SJCRH30 (cell line): ENCODE measurements at regions not wholly inside any gene's neighbourhood (a gene's known extent, or its start where the extent isn't known, plus 50 kb on each side); places are given as distances from the start of the nearest gene placed in this dataset.

ENCODE experiments used
- DNase-seq, 2 experiments: peaks; one replicate each; pipeline ENCODE4 v3.0.0-alpha.2; 2015 to 2020
- H3K27ac ChIP-seq: fragments of 250-450 bp; sonication (Bioruptor Pico); 2 replicates; pipeline ENCODE4 v1.5.1; 2020; ENCODE audit warnings: mild to moderate bottlenecking, moderate library complexity
- H3K27me3 ChIP-seq: fragments of 250-450 bp; sonication (Bioruptor Pico); 2 replicates; pipeline ENCODE4 v1.5.1; 2020; ENCODE audit warnings: mild to moderate bottlenecking, moderate library complexity
- H3K36me3 ChIP-seq: fragments of 250-450 bp; sonication (Bioruptor Pico); 2 replicates; pipeline ENCODE4 v1.5.1; 2020; ENCODE audit warnings: mild to moderate bottlenecking, moderate library complexity
- H3K4me1 ChIP-seq: fragments of 250-450 bp; sonication (Bioruptor Pico); 2 replicates; pipeline ENCODE4 v1.5.1; 2020; ENCODE audit warnings: mild to moderate bottlenecking, moderate library complexity
- H3K4me3 ChIP-seq: fragments of 250-450 bp; sonication (Bioruptor Pico); 2 replicates; pipeline ENCODE4 v1.5.1; 2020; ENCODE audit warnings: mild to moderate bottlenecking, moderate library complexity
- H3K9me3 ChIP-seq: fragments of 250-450 bp; sonication (Bioruptor Pico); replicated peaks from 2 replicates; pipeline ENCODE4 v1.5.1; 2020; ENCODE audit warnings: mild to moderate bottlenecking, moderate library complexity

DNA sequence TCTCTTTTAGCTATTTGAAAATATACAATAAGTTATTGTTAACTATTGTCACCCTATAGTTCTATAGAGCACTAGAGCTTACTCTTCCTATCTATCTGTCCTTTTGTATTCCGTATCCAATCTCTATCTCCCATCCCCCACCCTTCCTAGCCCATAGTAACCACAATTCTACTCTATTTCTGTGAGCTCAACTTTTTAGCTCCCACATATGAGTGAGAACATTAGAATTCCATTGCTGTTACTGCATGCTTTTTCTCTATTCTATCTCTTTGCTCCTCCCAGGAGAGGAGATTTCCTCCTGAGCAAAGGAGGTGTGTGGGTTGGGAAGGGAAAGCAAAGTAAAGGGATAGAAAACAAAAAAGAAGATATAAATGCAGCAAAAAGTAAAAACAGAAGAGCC, 105.6 kb upstream of the SLC4A7 start:
- H3K27me3 ChIP-seq = no peaks in the 10 kb centered on the region
- no peaks in the 10 kb centered on the region for H3K4me1 ChIP-seq
- DNase-seq = no peak
- H3K9me3 ChIP-seq = no peaks in the 10 kb centered on the region
- H3K36me3 ChIP-seq = no peaks in the 10 kb centered on the region
- H3K4me3 ChIP-seq = no peak overlapping the region
- no peak overlapping the region for H3K27ac ChIP-seq

- H3K27me3 ChIP-seq = no peaks in the 10 kb centered on the region
- H3K9me3 ChIP-seq = no peaks in the 10 kb centered on the region
- H3K4me3 ChIP-seq = no peak overlapping the region
- no peak overlapping the region for H3K27ac ChIP-seq
- H3K4me1 ChIP-seq = no peaks in the 10 kb centered on the region
- no peaks in the 10 kb centered on the region for H3K36me3 ChIP-seq
- no peak for DNase-seq
Measured at GRCh38 chr3:27585429-27585828, 101.2 kb upstream of the SLC4A7 start.

DNA sequence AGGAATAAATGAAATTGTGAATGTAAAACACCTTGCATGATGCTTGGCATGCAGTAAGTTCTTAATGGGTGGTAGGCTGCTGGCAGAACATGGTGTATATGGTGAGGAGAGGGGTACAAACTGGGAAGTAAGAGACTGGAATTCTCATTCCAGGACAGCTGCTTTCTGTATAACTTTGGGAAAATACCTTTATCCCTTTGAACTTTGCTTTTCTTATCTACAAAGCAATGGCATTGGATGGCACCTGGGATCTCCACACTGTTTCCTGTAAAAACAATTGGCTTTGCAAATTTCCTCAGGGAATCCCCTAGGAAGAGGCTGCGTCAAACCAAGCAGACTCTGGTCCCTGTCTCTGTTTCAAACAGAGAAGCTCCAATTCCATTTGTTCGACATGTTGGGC, 100.7 kb upstream of the SLC4A7 start:
- Histone ChIP-seq H3K27me3 (no peaks in the 10 kb centered on the region), H3K9me3 (no peaks in the 10 kb centered on the region), H3K27ac (no peak overlapping the region), H3K36me3 (no peaks in the 10 kb centered on the region), H3K4me3 (no peak overlapping the region), H3K4me1 (no peaks in the 10 kb centered on the region)
- DNase-seq = no peak

DNA sequence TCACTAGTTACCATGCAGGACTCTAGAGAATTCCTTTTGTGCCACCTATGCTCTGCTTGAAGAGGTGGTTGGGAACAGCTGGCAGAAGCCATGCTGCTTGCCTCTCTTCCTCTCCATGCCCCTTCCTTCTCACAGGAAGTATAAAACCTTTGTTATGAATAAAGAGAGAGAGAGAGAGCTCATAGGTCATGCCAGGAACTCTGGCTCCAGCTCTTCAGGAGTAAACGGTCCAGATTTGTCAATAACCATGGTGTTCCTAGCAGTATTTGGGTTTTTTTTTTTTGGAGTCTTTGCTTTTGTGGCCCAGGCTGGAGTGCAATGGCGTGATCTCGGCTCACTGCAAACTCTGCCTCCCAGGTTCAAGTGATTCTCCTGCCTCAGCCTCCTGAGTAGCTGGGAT, 97.7 kb upstream of the SLC4A7 start:
- H3K27ac ChIP-seq = no peak overlapping the region
- H3K4me3 ChIP-seq = no peak overlapping the region
- DNase-seq = no peak
- H3K9me3 ChIP-seq = no peaks in the 10 kb centered on the region
- H3K36me3 ChIP-seq = no peaks in the 10 kb centered on the region
- H3K27me3 ChIP-seq = no peaks in the 10 kb centered on the region
- no peaks in the 10 kb centered on the region for H3K4me1 ChIP-seq

DNA sequence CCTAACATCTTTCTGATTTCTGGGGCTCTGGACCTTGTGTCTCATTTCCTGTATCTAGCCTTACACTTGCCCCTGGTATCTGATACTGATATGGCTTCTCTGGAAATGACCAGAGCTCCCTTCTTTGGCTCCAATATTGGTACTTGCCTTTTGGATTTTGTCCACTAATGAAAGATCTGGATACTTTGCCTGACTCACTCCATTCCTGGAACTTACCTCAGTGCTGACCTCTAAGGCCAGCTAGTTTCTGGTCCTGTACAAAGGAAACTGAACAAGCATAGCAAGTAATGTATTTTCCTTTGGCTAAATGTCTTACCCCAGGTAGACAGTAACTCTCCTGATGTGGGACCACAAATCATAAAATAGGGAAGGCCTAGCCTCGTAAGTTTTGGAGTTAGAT, 93.8 kb upstream of the SLC4A7 start:
- Histone ChIP-seq H3K27ac (no peak overlapping the region), H3K9me3 (no peaks in the 10 kb centered on the region), H3K27me3 (no peaks in the 10 kb centered on the region), H3K4me1 (no peaks in the 10 kb centered on the region), H3K4me3 (no peak overlapping the region), H3K36me3 (no peaks in the 10 kb centered on the region)
- no peak for DNase-seq

GRCh38 chr3:27577504-27577903, 93.3 kb upstream of the SLC4A7 start:
- Histone ChIP-seq H3K27me3 (no peaks in the 10 kb centered on the region), H3K36me3 (no peaks in the 10 kb centered on the region), H3K4me3 (no peak overlapping the region), H3K27ac (no peak overlapping the region), H3K9me3 (no peaks in the 10 kb centered on the region), H3K4me1 (no peaks in the 10 kb centered on the region)
- no peak for DNase-seq

DNA sequence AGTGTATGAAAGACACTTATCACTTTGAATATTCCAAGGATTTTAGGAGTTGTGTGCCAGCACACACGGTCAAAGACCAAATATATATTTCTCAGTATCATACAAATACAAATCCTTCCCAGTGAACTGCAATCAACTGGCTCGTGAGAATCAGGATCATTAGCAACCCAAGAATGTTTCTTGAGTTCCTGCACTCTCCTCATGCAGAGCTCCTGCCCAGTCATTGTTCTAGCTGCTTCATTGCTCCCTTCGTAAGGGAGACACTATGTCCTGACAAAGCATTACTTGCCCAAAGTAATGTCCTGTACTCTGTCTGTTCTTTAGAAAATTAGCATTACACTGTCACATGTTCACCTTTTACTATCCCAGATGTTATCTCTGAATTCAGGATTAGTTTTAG, 92.0 kb upstream of the SLC4A7 start:
- H3K27ac ChIP-seq = no peak overlapping the region
- no peak overlapping the region for H3K4me3 ChIP-seq
- H3K27me3 ChIP-seq = no peaks in the 10 kb centered on the region
- H3K36me3 ChIP-seq = no peaks in the 10 kb centered on the region
- no peaks in the 10 kb centered on the region for H3K9me3 ChIP-seq
- DNase-seq = no peak
- no peaks in the 10 kb centered on the region for H3K4me1 ChIP-seq

DNA sequence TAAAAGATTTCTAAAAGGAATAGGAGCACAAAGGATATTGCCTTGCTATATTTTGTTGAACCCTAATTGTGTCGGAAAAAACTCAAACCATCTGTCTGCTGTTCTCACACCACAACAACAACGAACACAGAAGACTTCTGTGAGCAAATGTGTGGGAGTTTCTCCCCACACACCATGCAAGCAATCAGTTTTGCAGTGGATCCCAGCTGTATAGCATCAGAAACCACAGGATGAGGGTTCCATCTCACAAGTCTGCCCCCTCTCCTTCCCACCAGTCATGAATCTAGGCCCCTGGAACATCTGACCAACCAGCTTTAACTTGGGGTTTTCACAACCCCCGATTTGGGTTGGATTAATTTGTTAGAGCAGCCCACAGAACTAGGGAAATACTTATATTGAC, 91.3 kb upstream of the SLC4A7 start:
- Histone ChIP-seq H3K27me3 (no peaks in the 10 kb centered on the region), H3K36me3 (no peaks in the 10 kb centered on the region), H3K4me1 (no peaks in the 10 kb centered on the region), H3K27ac (no peak overlapping the region), H3K9me3 (no peaks in the 10 kb centered on the region), H3K4me3 (no peak overlapping the region)
- DNase-seq = no peak

- H3K4me1 ChIP-seq = no peaks in the 10 kb centered on the region
- no peaks in the 10 kb centered on the region for H3K36me3 ChIP-seq
- no peak overlapping the region for H3K4me3 ChIP-seq
- no peaks in the 10 kb centered on the region for H3K27me3 ChIP-seq
- no peak overlapping the region for H3K27ac ChIP-seq
- H3K9me3 ChIP-seq = no peaks in the 10 kb centered on the region
- no peak for DNase-seq
Measured at GRCh38 chr3:27574438-27574795, 90.2 kb upstream of the SLC4A7 start.

- H3K9me3 ChIP-seq = no peaks in the 10 kb centered on the region
- DNase-seq = no peak
- H3K4me1 ChIP-seq = no peaks in the 10 kb centered on the region
- no peak overlapping the region for H3K27ac ChIP-seq
- H3K36me3 ChIP-seq = no peaks in the 10 kb centered on the region
- no peaks in the 10 kb centered on the region for H3K27me3 ChIP-seq
- H3K4me3 ChIP-seq = no peak overlapping the region
Measured at GRCh38 chr3:27573780-27574437, 89.7 kb upstream of the SLC4A7 start.

DNA sequence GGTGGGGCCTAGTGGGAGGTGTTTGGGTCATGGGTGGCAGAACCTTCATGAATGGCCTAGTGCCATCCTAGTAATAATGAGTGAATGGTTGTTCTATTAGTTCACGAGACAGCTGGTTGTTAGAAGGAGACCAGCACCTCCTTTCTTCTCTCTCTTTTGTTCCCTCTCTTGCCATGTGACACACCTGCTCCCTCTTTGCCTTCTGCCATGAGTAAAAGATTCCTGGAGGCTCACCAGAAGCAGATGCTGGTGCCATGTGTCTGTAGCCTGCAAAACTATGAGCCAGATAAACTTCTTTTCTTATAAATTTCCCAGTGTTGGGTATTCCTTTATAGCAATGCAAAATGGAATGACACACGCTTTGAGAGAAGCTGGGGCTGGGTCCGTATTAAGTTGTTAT, 89.0 kb upstream of the SLC4A7 start:
- Histone ChIP-seq H3K27me3 (no peaks in the 10 kb centered on the region), H3K9me3 (no peaks in the 10 kb centered on the region), H3K4me3 (no peak overlapping the region), H3K4me1 (no peaks in the 10 kb centered on the region), H3K27ac (no peak overlapping the region), H3K36me3 (no peaks in the 10 kb centered on the region)
- no peak for DNase-seq

DNA sequence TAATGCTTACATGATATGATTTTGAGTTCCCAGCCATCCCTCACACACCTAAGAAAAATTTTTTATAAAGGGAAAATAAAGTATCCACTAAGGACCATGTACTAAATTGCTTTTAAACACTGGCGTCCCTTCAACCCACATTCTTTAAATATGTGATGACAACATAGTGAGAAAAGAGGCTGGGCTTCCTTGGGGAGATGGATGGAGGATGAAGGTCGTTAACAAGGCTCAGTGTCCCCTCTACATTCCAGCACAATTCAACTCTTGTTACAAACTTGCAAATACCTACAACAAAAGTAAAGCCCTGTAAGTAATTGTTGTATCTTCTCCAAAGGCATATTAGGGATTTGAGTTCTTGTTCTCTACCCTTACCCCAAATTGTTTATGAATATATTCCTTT, 87.2 kb upstream of the SLC4A7 start:
- Histone ChIP-seq H3K27me3 (no peaks in the 10 kb centered on the region), H3K9me3 (0 out of 2 replicates have a peak, but pooled peaks cover 2% of the 10 kb centered on the region), H3K4me1 (no peaks in the 10 kb centered on the region), H3K4me3 (no peak overlapping the region), H3K36me3 (no peaks in the 10 kb centered on the region), H3K27ac (no peak overlapping the region)
- no peak for DNase-seq

DNA sequence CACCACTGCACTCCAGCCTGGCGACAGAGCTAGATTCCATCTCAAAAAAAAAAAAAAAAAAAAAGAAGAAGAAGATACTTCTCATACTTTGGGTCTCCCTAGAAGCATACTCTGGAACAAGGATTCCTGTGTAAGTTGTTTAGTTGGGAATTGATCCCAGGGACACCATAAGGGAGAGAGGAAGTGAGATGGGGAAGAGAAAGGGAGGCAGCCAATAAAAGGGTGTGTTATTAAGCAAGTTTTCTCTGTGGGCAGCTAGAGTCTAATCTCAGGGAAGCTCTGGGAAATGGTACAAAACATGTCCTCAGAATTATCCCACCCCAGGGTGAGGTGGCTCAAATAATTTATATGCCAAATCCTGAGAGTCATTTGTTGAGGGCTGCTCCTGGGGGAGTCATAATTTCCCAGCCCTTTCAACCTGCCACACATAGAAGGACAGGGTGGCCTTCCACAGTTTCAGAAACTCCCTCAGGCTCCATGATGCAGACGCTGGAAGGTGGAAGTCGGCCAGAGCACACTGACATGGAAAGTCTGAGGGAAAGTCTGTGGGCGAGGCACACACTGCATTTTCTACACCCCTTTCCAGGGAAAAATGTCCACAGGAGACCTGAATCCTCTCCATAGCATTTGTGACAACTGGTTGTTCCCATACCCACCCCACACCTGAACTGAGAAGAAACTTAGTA, 86.4 kb upstream of the SLC4A7 start:
- Histone ChIP-seq H3K27me3 (no peaks in the 10 kb centered on the region), H3K9me3 (0 out of 2 replicates have a peak, but pooled peaks cover 2% of the 10 kb centered on the region), H3K27ac (no peak overlapping the region)

DNA sequence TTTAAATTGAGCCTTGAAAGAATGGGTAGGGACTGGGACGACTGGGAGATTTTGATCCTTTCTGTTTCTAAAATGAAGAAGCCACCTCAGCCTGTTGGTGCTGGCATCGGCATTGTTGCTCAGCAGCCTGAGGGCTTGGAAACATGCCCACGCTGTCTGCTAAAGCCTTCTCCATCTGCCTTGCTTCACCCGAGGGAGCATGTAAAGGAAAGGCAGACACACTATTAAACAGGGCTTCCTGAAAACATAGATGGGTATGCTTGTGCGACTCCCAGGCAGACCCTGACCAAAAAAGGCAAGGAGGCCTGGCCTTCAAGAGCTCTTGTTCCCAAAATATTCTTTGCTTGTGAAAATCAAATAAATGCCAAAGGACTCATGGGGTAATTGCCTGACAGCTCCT, 84.2 kb upstream of the SLC4A7 start:
- Histone ChIP-seq H3K27me3 (no peaks in the 10 kb centered on the region), H3K36me3 (no peaks in the 10 kb centered on the region), H3K4me3 (no peak overlapping the region), H3K27ac (no peak overlapping the region), H3K9me3 (0 out of 2 replicates have a peak, but pooled peaks cover 2% of the 10 kb centered on the region), H3K4me1 (peaks cover 10% of the 10 kb centered on the region)
- peak; percentile 31 to 59 for DNase-seq

More for the DNA sequence above, 86.4 kb upstream of the SLC4A7 start:
- DNase-seq = no peak
- H3K4me1 ChIP-seq = 0 out of 2 replicates have a peak, but pooled peaks cover under 1% of the 10 kb centered on the region
- no peak overlapping the region for H3K4me3 ChIP-seq
- H3K36me3 ChIP-seq = no peaks in the 10 kb centered on the region

- Histone ChIP-seq H3K9me3 (0 out of 2 replicates have a peak, but pooled peaks cover 2% of the 10 kb centered on the region), H3K27ac (no peak overlapping the region), H3K27me3 (no peaks in the 10 kb centered on the region), H3K36me3 (no peaks in the 10 kb centered on the region), H3K4me1 (peaks cover 10% of the 10 kb centered on the region), H3K4me3 (no peak overlapping the region)
- DNase-seq = no peak
Measured at GRCh38 chr3:27567251-27567650, 83.1 kb upstream of the SLC4A7 start.
